Right atrium auricular region (tissue), 2 donors: ENCODE measurements at regions not wholly inside any gene's neighbourhood (a gene's known extent, or its start where the extent isn't known, plus 50 kb on each side); places are given as distances from the start of the nearest gene placed in this dataset.
"Not testable (repeated sequence)": the region's sequence is repeated elsewhere in the genome, so short reads cannot be mapped to it uniquely, and the experiment has no call there.

Experiments
- DNase-seq: peaks from one replicate; pipeline ENCODE4 v3.0.0-alpha.2; 2019; ENCODE audit warnings: low spot score
- H3K27ac ChIP-seq, 2 donors: fragments of 200-600 bp; sonication (generic); 1 replicate in 1 of 2; 2 replicates in 1 of 2; pipeline ENCODE4 v1.5.1; 2016 to 2019
- H3K27me3 ChIP-seq, 2 donors: fragments of 200-600 bp; sonication (generic); one replicate each; pipeline versions ENCODE4 v1.5.1 to v1.6.0; 2017 to 2019
- H3K36me3 ChIP-seq: fragments of 200-600 bp; sonication (generic); one replicate; pipeline ENCODE4 v1.5.1; 2016
- H3K4me1 ChIP-seq, 2 donors: fragments of 200-600 bp; sonication (generic); one replicate each; pipeline versions ENCODE4 v1.5.1 to v1.6.0; 2017 to 2019
- H3K4me3 ChIP-seq, 2 donors: fragments of 200-600 bp; sonication (generic); 1 replicate in 1 of 2; 2 replicates in 1 of 2; pipeline ENCODE4 v1.5.1; 2017 to 2019; ENCODE audit warnings: mild to moderate bottlenecking in 1 of 2, moderate library complexity in 1 of 2
- H3K9me3 ChIP-seq, 2 donors: fragments of 200-600 bp; sonication (generic); one replicate each; pipeline ENCODE4 v1.5.1; 2019
- CTCF ChIP-seq, 2 donors: fragments of 200-600 bp; sonication (generic); IDR thresholded peaks; one replicate each; pipeline ENCODE4 v1.5.1; 2019; ENCODE audit warnings: antibody characterized with exemption in 2 of 2

GRCh38 chr20:40274912-40275533 lies 414.0 kb downstream of the MAFB start:
- TF ChIP-seq CTCF (IDR thresholded peaks at IDR 0.05), result no peak
- no peak overlapping the region for H3K4me3 ChIP-seq
- H3K36me3 ChIP-seq, result no peaks in the 10 kb centered on the region
- no peaks in the 10 kb centered on the region for H3K9me3 ChIP-seq
- no peaks in the 10 kb centered on the region for H3K27me3 ChIP-seq
- H3K4me1 ChIP-seq, result peaks cover 0 to 17% of the 10 kb centered on the region in 2 donors
- no peak overlapping the region for H3K27ac ChIP-seq
- DNase-seq, result no peak

- not testable (repeated sequence) for DNase-seq, H3K27ac ChIP-seq, H3K9me3 ChIP-seq, H3K36me3 ChIP-seq, H3K4me3 ChIP-seq, H3K27me3 ChIP-seq, H3K4me1 ChIP-seq
Measured at GRCh38 chr20:40269274-40269673, 419.8 kb downstream of the MAFB start.

GRCh38 chr20:40268321-40269075 lies 420.5 kb downstream of the MAFB start:
- H3K27ac ChIP-seq, result no peak overlapping the region
- no peaks in the 10 kb centered on the region for H3K36me3 ChIP-seq
- no peaks in the 10 kb centered on the region for H3K4me1 ChIP-seq
- no peak for DNase-seq
- no peak overlapping the region for H3K4me3 ChIP-seq
- no peak for TF ChIP-seq CTCF (IDR thresholded peaks at IDR 0.05)
- H3K9me3 ChIP-seq, result no peaks in the 10 kb centered on the region
- no peaks in the 10 kb centered on the region for H3K27me3 ChIP-seq

GRCh38 chr20:40265825-40266533 lies 423.1 kb downstream of the MAFB start:
- no peak overlapping the region for H3K27ac ChIP-seq

GRCh38 chr20:40262219-40262618 lies 426.8 kb downstream of the MAFB start:
- no peaks in the 10 kb centered on the region for H3K27me3 ChIP-seq
- no peak overlapping the region for H3K4me3 ChIP-seq
- no peaks in the 10 kb centered on the region for H3K9me3 ChIP-seq
- no peaks in the 10 kb centered on the region for H3K4me1 ChIP-seq
- no peak overlapping the region for H3K27ac ChIP-seq
- H3K36me3 ChIP-seq, result no peaks in the 10 kb centered on the region
- no peak for TF ChIP-seq CTCF (IDR thresholded peaks at IDR 0.05)
- no peak for DNase-seq

More at GRCh38 chr20:40265825-40266533, 423.1 kb downstream of the MAFB start:
- no peaks in the 10 kb centered on the region for H3K4me1 ChIP-seq
- TF ChIP-seq CTCF (IDR thresholded peaks at IDR 0.05), result peak; percentile 22 to 59
- H3K36me3 ChIP-seq, result no peaks in the 10 kb centered on the region
- no peaks in the 10 kb centered on the region for H3K27me3 ChIP-seq
- H3K4me3 ChIP-seq, result no peak overlapping the region
- H3K9me3 ChIP-seq, result no peaks in the 10 kb centered on the region
- no peak for DNase-seq

- DNase-seq, result no peak
- Histone ChIP-seq H3K9me3 (no peaks in the 10 kb centered on the region), H3K27me3 (no peaks in the 10 kb centered on the region), H3K27ac (no peak overlapping the region), H3K36me3 (no peaks in the 10 kb centered on the region), H3K4me1 (no peaks in the 10 kb centered on the region), H3K4me3 (no peak overlapping the region)
- TF ChIP-seq CTCF (IDR thresholded peaks at IDR 0.05), result no peak
Measured at GRCh38 chr20:40258931-40259330, 430.1 kb downstream of the MAFB start.
